ENCODE measurements at regions not wholly inside any gene's neighbourhood (a gene's known extent, or its start where the extent isn't known, plus 50 kb on each side); places are given as distances from the start of the nearest gene placed in this dataset.

DNA sequence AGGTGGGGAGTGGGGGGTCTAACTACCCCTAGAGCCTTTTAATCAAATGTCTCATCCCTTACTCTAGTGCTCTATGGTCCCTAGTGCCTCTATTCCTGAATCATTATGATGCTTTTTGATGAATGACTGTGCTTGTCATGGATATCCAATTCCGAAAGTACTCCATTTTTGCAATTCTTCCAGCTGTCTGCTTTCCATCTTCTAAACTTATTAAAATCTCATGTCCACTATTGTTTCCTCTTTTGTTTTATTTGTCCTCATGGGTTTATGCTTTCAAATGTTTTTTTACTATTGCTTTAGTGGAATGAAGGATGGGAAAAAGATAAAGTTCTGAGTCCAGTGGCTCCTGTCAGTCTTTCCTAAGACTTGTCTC lies 77.2 kb upstream of the KCNMB2 start:
- TF ChIP-seq CTCF (IDR thresholded peaks at IDR 0.05 in 4 of 5, conservative IDR thresholded peaks at IDR 0.05 in 1 of 5): no peak
- no peak for TF ChIP-seq POLR2A (IDR thresholded peaks at IDR 0.05)
